HCT116 (cell line): ENCODE measurements at regions not wholly inside any gene's neighbourhood (a gene's known extent, or its start where the extent isn't known, plus 50 kb on each side); places are given as distances from the start of the nearest gene placed in this dataset.

Experiments used
- ATAC-seq: fragments of 200-7000 bp; cut with Tn5 transposase; 2 replicates; pipeline ENCODE4 v1.9.1; 2020; ENCODE audit warnings: mild to moderate bottlenecking, moderate library complexity
- BruUV-seq: library from RNA; stranded (reverse); fragments of 400-500 nt; replicated peaks from 2 replicates; lab custom pipeline; 2021; lab: Mats Ljungman, UMichigan
- CTCF ChIA-PET: fragments of 300-600 bp; sonication (Branson Sonifier 250); formaldehyde crosslinking; loops from one replicate; lab custom pipeline; 2021; ENCODE audit warnings: antibody characterized with exemption; lab: Charles Lee
- POLR2A ChIA-PET: fragments of 300-600, 350-600 bp; sonication (Branson Sonifier 250); formaldehyde crosslinking; loops from one replicate; lab custom pipeline; 2021; ENCODE audit warnings: antibody characterized with exemption; lab: Charles Lee
- RAD21 ChIA-PET, 2 experiments: fragments of 300-600 bp; sonication (Branson Sonifier 250); formaldehyde crosslinking; loops; one replicate each; lab custom pipeline; 2023; ENCODE audit warnings: low total read pairs in 2 of 2; ENCODE audit not compliant: uncharacterized antibody in 2 of 2, unreplicated experiment in 2 of 2, low non-redundant PET in 1 of 2; lab: Charles Lee
- DNase-seq: peaks from one replicate; pipeline ENCODE4 v3.0.0-alpha.2; 2010; ENCODE audit warnings: low read depth, low spot score
- H2AFZ ChIP-seq: fragments of 200-600 bp; shearing (Covaris generic), sonication (generic); 2 replicates; pipeline ENCODE4 v1.6.1; 2017; ENCODE audit warnings: low read depth, mixed run types, mixed read lengths, antibody characterized with exemption, low read length; ENCODE audit not compliant: poor library complexity, severe bottlenecking
- H3K27ac ChIP-seq: 2 replicates; pipeline ENCODE4 v1.5.1; 2012; ENCODE audit warnings: low read depth, low read length
- H3K27me3 ChIP-seq: fragments of 200-600 bp; sonication (generic); 2 replicates; pipeline ENCODE4 v1.6.1; 2016; ENCODE audit warnings: mixed run types, low read length, mixed read lengths; ENCODE audit not compliant: insufficient read depth
- H3K36me3 ChIP-seq, 2 experiments: fragments of 200-500 bp in 1 of 2; fragments of 200-600 bp in 1 of 2; sonication (Bioruptor generic) in 1 of 2; sonication (generic) in 1 of 2; 2 replicates each; pipeline versions ENCODE4 v1.5.1 to v1.6.1; 2014 to 2016; ENCODE audit warnings: low read length in 2 of 2, inconsistent platforms in 1 of 2, mixed read lengths in 1 of 2, mixed run types in 1 of 2; ENCODE audit not compliant: insufficient read depth in 2 of 2, control insufficient read depth in 1 of 2
- H3K4me1 ChIP-seq, 2 experiments: fragments of 200-600 bp in 1 of 2; sonication (generic) in 1 of 2; 2 replicates each; pipeline versions ENCODE4 v1.5.1 to v1.6.1; 2012 to 2017; ENCODE audit warnings: low read length in 2 of 2, inconsistent platforms in 1 of 2, mild to moderate bottlenecking in 1 of 2, mixed read lengths in 1 of 2, mixed run types in 1 of 2, moderate library complexity in 1 of 2; ENCODE audit not compliant: insufficient read depth in 2 of 2, control insufficient read depth in 1 of 2
- H3K4me2 ChIP-seq: fragments of 200-600 bp; sonication (generic); 2 replicates; pipeline ENCODE4 v1.6.1; 2017; ENCODE audit warnings: mixed run types, low read length, mixed read lengths
- H3K4me3 ChIP-seq, 2 experiments: fragments of 200-600 bp in 1 of 2; sonication (generic) in 1 of 2; replicated peaks in 1 of 2; 2 replicates each; pipeline ENCODE4 v1.5.1; 2011 to 2016; ENCODE audit warnings: low read length in 2 of 2, control low read depth in 1 of 2, low read depth in 1 of 2, mild to moderate bottlenecking in 1 of 2, mixed read lengths in 1 of 2, mixed run types in 1 of 2
- H3K79me2 ChIP-seq: fragments of 200-600 bp; sonication (generic); 2 replicates; pipeline ENCODE4 v1.6.1; 2017; ENCODE audit warnings: mild to moderate bottlenecking, mixed run types, low read length, moderate library complexity, mixed read lengths; ENCODE audit not compliant: insufficient read depth
- H3K9ac ChIP-seq: fragments of 200-600 bp; sonication (generic); 2 replicates; pipeline ENCODE4 v1.6.1; 2016; ENCODE audit warnings: low read length, mixed read lengths
- H3K9me2 ChIP-seq: fragments of 200-600 bp; sonication (generic), shearing (Covaris generic); 2 replicates; pipeline ENCODE4 v1.6.1; 2017; ENCODE audit warnings: mixed run types, mild to moderate bottlenecking, moderate library complexity; ENCODE audit not compliant: insufficient read depth
- H3K9me3 ChIP-seq, 2 experiments: fragments of 200-500 bp in 1 of 2; fragments of 200-600 bp in 1 of 2; sonication (Bioruptor generic) in 1 of 2; sonication (generic) in 1 of 2; 2 replicates each; pipeline ENCODE4 v1.6.1; 2014 to 2017; ENCODE audit warnings: low read length in 2 of 2, mixed read lengths in 2 of 2, inconsistent platforms in 1 of 2, low read depth in 1 of 2, mild to moderate bottlenecking in 1 of 2, mixed run types in 1 of 2, moderate library complexity in 1 of 2; ENCODE audit not compliant: control insufficient read depth in 1 of 2, insufficient read depth in 1 of 2
- H4K20me1 ChIP-seq: fragments of 200-600 bp; sonication (generic), shearing (Covaris generic); 2 replicates; pipeline ENCODE4 v1.6.1; 2017; ENCODE audit warnings: mixed run types, mild to moderate bottlenecking, moderate library complexity; ENCODE audit not compliant: insufficient read depth
- ATF3 ChIP-seq: IDR thresholded peaks from 2 replicates; pipeline ENCODE4 v1.6.1; 2012
- CBX3 ChIP-seq: IDR thresholded peaks from 2 replicates; pipeline ENCODE4 v1.6.1; 2012; ENCODE audit warnings: low read depth
- CEBPB ChIP-seq: IDR thresholded peaks from 2 replicates; pipeline ENCODE4 v1.6.1; 2012; ENCODE audit warnings: low read depth
- EGR1 ChIP-seq: IDR thresholded peaks from 2 replicates; pipeline ENCODE4 v1.6.1; 2012; ENCODE audit warnings: low read depth
- EZH2phosphoT487 ChIP-seq: fragments of 200-600 bp; IDR thresholded peaks from 2 replicates; pipeline ENCODE4 v1.6.1; 2018; ENCODE audit warnings: antibody characterized with exemption, borderline replicate concordance
- JUND ChIP-seq: IDR thresholded peaks from 2 replicates; pipeline ENCODE4 v1.6.1; 2012
- MAX ChIP-seq: IDR thresholded peaks from 2 replicates; pipeline ENCODE4 v1.6.1; 2012
- POLR2AphosphoS5 ChIP-seq: IDR thresholded peaks from 2 replicates; pipeline ENCODE4 v1.6.1; 2011; ENCODE audit warnings: mild to moderate bottlenecking, low read depth, low read length, moderate library complexity
- RAD21 ChIP-seq: IDR thresholded peaks from 2 replicates; pipeline ENCODE4 v1.6.1; 2012; ENCODE audit warnings: low read depth, mild to moderate bottlenecking
- REST ChIP-seq: IDR thresholded peaks from 2 replicates; pipeline ENCODE4 v1.6.1; 2012; ENCODE audit warnings: low read depth
- SIN3A ChIP-seq: IDR thresholded peaks from 2 replicates; pipeline ENCODE4 v1.6.1; 2012; ENCODE audit warnings: low read depth
- SP1 ChIP-seq: IDR thresholded peaks from 2 replicates; pipeline ENCODE4 v1.6.1; 2012; ENCODE audit warnings: low read depth
- ZFX ChIP-seq: fragments of 450-650 bp; IDR thresholded peaks from 2 replicates; pipeline ENCODE4 v1.6.1; 2017
- intact Hi-C: fragments of 100-400 bp; cut with micrococcal nuclease; formaldehyde crosslinking; loops from 2 replicates; pipeline ENCODE4 v1.10.0; 2022

- RAD21 ChIA-PET: no interaction called here
- Histone ChIP-seq H4K20me1 (no peaks in the 10 kb centered on the region), H3K4me2 (no peak overlapping the region), H3K27ac (no peak overlapping the region), H2AFZ (no peak overlapping the region), H3K9me3 (peaks cover 0 to 6% of the 10 kb centered on the region in 2 experiments; a peak in 2 of 4 replicates), H3K9ac (no peak overlapping the region), H3K27me3 (no peaks in the 10 kb centered on the region), H3K4me3 (no peak overlapping the region), H3K9me2 (no peaks in the 10 kb centered on the region), H3K79me2 (no peaks in the 10 kb centered on the region), H3K36me3 (no peaks in the 10 kb centered on the region), H3K4me1 (no peaks in the 10 kb centered on the region)
- no peak for DNase-seq
- POLR2A ChIA-PET: no interaction called here
- TF ChIP-seq EZH2phosphoT487 (no peak), EGR1 (no peak), JUND (no peak), SIN3A (no peak), SP1 (no peak), ZFX (no peak), MAX (no peak), RAD21 (no peak), REST (no peak), CEBPB (no peak), ATF3 (no peak), CBX3 (no peak), POLR2AphosphoS5 (no peak)
- intact Hi-C loops: no loop called here
- CTCF ChIA-PET: no interaction called here
- no TSS peak for BruUV-seq
- ATAC-seq: no peak
These were observed 298.5 kb upstream of the IZUMO3 start for GRCh38 chr9:24844217-24844616.
